ENCODE measurements at regions not wholly inside any gene's neighbourhood (a gene's known extent, or its start where the extent isn't known, plus 50 kb on each side); places are given as distances from the start of the nearest gene placed in this dataset.
"Not testable (repeated sequence)": the region's sequence is repeated elsewhere in the genome, so short reads cannot be mapped to it uniquely, and the experiment has no call there.

DNA sequence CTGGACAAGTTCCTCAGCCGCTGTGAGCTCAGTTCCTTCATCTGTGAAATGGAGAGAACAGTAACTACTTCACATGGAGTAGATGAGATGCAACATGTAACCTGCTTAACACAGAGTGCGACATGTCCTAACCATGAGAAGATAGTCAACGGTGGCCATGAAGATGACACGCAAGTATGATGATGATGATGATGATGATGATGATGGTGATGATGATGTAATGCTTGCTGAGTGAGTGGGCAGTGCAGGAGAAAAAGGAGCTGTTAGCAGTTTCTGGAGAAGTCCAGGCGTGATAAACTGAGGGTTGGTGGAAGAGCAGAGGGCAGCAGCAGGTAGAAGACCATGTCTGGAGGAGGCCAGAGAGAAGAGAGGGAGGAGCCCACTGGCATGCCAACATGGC, 90.8 kb upstream of the CD82 start:
- H3K4me1 ChIP-seq = peaks cover 2% of the 10 kb centered on the region; the same call in 1 of the 3 replicates
- H3K4me2 ChIP-seq = no peak overlapping the region
- no peak overlapping the region for H3K27ac ChIP-seq
- ChIA-PET CTCF (interaction anchor here (0.5 to 1.5 kb wide), 3 partner anchors 12 to 107 kb away, joined by 3 read pairs; no protein-coding TSS in a partner anchor), POLR2A (no interaction called here)
- no peak overlapping the region for H3K4me3 ChIP-seq
- 57% methylated on average over 5 of the region's 5 CpGs for WGBS (ENCODE audit: missing lambda C conversion rate)
- no peak for ATAC-seq
- H3K9me3 ChIP-seq = no peaks in the 10 kb centered on the region
- no peak for DNase-seq (ENCODE audit: low read depth in 1 of 2, low spot score in 1 of 2)
- FAIRE-seq = no peak
- TF ChIP-seq HOXB13 (CRISPR knock-in tag; IDR thresholded peaks at IDR 0.05; ENCODE audit: low read depth) (no peak), MAZ (IDR thresholded peaks at IDR 0.05; ENCODE audit: borderline replicate concordance, low read depth, low read length) (no peak), NFE2L2 (conservative IDR thresholded peaks at IDR 0.05; ENCODE audit: low read length) (no peak), SREBF2 (IDR thresholded peaks at IDR 0.05) (no peak), MAFK (IDR thresholded peaks at IDR 0.05; ENCODE audit: partially characterized antibody) (no peak), CBX8 (IDR thresholded peaks at IDR 0.05) (no peak), CHD2 (IDR thresholded peaks at IDR 0.05; ENCODE audit: low read length, partially characterized antibody) (no peak), EHMT2 (IDR thresholded peaks at IDR 0.05; ENCODE audit: low read depth) (no peak), EHF (CRISPR knock-in tag; IDR thresholded peaks at IDR 0.05) (no peak)
- TF ChIP-seq, protein P1, sequence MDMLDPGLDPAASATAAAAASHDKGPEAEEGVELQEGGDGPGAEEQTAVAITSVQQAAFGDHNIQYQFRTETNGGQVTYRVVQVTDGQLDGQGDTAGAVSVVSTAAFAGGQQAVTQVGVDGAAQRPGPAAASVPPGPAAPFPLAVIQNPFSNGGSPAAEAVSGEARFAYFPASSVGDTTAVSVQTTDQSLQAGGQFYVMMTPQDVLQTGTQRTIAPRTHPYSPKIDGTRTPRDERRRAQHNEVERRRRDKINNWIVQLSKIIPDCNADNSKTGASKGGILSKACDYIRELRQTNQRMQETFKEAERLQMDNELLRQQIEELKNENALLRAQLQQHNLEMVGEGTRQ (IDR thresholded peaks at IDR 0.05) = no peak
- TF ChIP-seq, protein P2, sequence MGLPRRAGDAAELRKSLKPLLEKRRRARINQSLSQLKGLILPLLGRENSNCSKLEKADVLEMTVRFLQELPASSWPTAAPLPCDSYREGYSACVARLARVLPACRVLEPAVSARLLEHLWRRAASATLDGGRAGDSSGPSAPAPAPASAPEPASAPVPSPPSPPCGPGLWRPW (IDR thresholded peaks at IDR 0.05) = no peak

DNA sequence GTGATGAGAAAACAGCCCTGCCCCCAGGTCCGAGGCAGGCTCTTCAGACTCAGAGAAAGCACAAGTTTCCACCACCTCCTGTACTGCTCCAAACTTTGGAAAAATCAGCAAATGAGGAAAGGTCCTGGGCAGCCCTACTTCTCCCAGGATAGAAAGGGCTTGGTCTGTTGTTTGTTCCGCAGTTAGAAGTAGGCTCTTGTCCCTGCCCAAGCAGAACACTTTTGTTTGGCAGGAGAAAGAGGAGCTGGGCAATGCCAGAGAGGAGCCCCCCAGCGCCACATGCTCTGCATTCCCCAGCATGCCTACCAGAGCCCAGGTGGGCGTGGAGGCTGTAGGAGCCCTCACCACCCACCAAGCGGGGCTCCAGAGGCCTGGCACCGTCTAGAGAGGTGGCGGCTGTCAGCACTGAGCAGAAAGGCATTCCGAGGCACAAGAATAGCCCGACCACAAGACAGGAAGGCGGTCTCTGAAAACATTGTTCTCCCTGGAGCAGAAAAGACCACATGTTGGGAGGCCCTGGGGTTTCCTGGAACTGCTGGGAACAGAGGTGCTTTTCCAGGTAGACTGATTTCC, 90.3 kb upstream of the CD82 start:
- Histone ChIP-seq H3K4me2 (no peak overlapping the region), H3K4me3 (no peak overlapping the region), H3K27ac (no peak overlapping the region), H3K4me1 (no peaks in the 10 kb centered on the region), H3K9me3 (no peaks in the 10 kb centered on the region)
- ATAC-seq (no peak), DNase-seq (ENCODE audit: low read depth in 1 of 2, low spot score in 1 of 2) (no peak), FAIRE-seq (no peak)
- no peak for TF ChIP-seq CEBPB (IDR thresholded peaks at IDR 0.05)
- ChIA-PET POLR2A (no interaction called here), CTCF (interaction anchor here (0.5 to 0.8 kb wide), 2 partner anchors 14 to 108 kb away, joined by 3 read pairs; no protein-coding TSS in a partner anchor)
- 41% methylated on average over 4 of the region's 10 CpGs for WGBS (ENCODE audit: missing lambda C conversion rate)

DNA sequence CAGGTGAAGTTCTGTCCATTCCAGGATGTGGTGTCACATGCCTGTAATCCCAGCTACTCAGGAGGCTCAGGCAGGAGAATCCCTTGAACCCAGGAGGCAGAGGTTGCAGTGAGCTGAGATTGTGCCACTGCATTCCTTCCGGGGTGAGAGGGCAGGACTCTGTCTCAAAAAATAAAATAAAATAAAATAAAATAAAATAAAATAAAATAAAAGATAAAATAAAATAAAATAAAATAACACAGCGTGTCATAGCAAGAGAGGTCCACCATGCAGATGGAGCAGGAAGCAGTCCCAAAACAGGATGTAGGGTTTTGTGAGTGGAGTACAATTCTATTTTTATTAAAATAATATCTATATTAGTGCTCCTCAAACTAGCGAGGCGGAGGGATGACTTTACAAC, 83.1 kb upstream of the CD82 start:
- 71% methylated on average over 4 of the region's 4 CpGs for whole genome bisulfite sequencing (ENCODE audit: missing lambda C conversion rate)
- H3K4me2 ChIP-seq; POLR2A ChIA-PET; H3K27ac ChIP-seq; H3K4me1 ChIP-seq; FAIRE-seq; H3K9me3 ChIP-seq; ATAC-seq; DNase-seq (ENCODE audit: low read depth in 1 of 2, low spot score in 1 of 2); H3K4me3 ChIP-seq: not testable (repeated sequence)
- CTCF ChIA-PET = interaction anchor here (1.1 kb wide), 1 partner anchor 95 kb away, joined by 3 read pairs; no protein-coding TSS in a partner anchor

DNA sequence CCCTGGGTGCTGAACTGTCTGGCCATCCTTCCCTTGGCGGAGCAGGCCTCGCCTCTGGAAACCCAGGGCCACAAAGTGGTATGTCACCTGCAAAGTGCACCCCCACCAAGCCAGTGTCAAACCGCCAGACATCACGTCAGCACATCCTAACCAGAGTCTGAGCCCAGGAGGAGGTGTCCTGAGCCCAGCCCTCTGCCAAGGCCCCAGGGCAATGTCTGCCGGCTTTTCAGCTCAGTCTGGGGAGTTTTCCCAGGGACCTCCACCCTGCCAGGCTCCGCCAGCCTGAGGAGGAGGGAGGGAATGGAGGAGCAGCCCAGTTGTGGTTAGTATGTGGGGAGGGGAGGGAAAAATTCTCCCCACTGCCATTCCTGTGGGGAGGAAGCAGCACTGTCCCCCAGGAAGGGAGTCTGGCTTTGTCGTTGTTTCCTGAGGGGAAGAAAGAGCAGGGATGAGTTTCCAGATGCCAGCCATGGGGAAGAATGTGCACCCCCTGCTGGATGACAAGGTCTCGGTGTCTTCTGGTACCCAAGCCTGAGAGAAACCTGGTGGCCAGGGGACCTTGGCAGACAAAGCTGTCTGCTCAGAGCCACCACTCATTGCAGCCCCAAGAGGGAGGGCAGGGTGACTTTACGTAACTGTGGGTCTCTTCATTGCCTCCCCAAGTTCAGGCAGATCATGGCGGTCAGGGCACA, 81.4 kb upstream of the CD82 start:
- no peaks in the 10 kb centered on the region for H3K4me1 ChIP-seq
- no peaks in the 10 kb centered on the region for H3K9me3 ChIP-seq
- POLR2A ChIA-PET = no interaction called here
- CTCF ChIA-PET = interaction anchor here (1.0 to 1.6 kb wide), 3 partner anchors 123 to 199 kb away, joined by 3 to 8 read pairs (median 4); no protein-coding TSS in a partner anchor
- no peak overlapping the region for H3K4me2 ChIP-seq
- H3K27ac ChIP-seq = no peak overlapping the region
- FAIRE-seq = no peak
- DNase-seq (ENCODE audit: low read depth in 1 of 2, low spot score in 1 of 2) = peak; percentile 26 to 38
- TF ChIP-seq, protein P3, sequence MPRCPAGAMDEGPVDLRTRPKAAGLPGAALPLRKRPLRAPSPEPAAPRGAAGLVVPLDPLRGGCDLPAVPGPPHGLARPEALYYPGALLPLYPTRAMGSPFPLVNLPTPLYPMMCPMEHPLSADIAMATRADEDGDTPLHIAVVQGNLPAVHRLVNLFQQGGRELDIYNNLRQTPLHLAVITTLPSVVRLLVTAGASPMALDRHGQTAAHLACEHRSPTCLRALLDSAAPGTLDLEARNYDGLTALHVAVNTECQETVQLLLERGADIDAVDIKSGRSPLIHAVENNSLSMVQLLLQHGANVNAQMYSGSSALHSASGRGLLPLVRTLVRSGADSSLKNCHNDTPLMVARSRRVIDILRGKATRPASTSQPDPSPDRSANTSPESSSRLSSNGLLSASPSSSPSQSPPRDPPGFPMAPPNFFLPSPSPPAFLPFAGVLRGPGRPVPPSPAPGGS (IDR thresholded peaks at IDR 0.05) = no peak
- no peak for TF ChIP-seq KDM1A (IDR thresholded peaks at IDR 0.05; ENCODE audit: low read depth)
- TF ChIP-seq, protein P4, sequence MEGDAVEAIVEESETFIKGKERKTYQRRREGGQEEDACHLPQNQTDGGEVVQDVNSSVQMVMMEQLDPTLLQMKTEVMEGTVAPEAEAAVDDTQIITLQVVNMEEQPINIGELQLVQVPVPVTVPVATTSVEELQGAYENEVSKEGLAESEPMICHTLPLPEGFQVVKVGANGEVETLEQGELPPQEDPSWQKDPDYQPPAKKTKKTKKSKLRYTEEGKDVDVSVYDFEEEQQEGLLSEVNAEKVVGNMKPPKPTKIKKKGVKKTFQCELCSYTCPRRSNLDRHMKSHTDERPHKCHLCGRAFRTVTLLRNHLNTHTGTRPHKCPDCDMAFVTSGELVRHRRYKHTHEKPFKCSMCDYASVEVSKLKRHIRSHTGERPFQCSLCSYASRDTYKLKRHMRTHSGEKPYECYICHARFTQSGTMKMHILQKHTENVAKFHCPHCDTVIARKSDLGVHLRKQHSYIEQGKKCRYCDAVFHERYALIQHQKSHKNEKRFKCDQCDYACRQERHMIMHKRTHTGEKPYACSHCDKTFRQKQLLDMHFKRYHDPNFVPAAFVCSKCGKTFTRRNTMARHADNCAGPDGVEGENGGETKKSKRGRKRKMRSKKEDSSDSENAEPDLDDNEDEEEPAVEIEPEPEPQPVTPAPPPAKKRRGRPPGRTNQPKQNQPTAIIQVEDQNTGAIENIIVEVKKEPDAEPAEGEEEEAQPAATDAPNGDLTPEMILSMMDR (IDR thresholded peaks at IDR 0.05) = peak; percentile 34
- peak; percentile 38; the same call in 2 of the 3 replicates for TF ChIP-seq SMC3 (IDR thresholded peaks at IDR 0.05)
- no peak for TF ChIP-seq PHF8 (IDR thresholded peaks at IDR 0.05; ENCODE audit: borderline replicate concordance, low read depth)
- TF ChIP-seq, protein P5, sequence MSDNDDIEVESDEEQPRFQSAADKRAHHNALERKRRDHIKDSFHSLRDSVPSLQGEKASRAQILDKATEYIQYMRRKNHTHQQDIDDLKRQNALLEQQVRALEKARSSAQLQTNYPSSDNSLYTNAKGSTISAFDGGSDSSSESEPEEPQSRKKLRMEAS (IDR thresholded peaks at IDR 0.05) = no peak
- peak; percentile 34 to 46; a peak in 4 of 5 replicates for TF ChIP-seq RAD21 (conservative IDR thresholded peaks at IDR 0.05 in 1 of 2, IDR thresholded peaks at IDR 0.05 in 1 of 2)
- no peak for TF ChIP-seq POLR2A (IDR thresholded peaks at IDR 0.05; ENCODE audit: low read length)
- no peak for TF ChIP-seq GATA3 (IDR thresholded peaks at IDR 0.05; ENCODE audit: borderline replicate concordance)
- no peak for TF ChIP-seq FOXS1 (CRISPR knock-in tag; IDR thresholded peaks at IDR 0.05)
- TF ChIP-seq TFCP2L1 (CRISPR knock-in tag; IDR thresholded peaks at IDR 0.05) = no peak
- TF ChIP-seq HOXA7 (CRISPR knock-in tag; IDR thresholded peaks at IDR 0.05) = no peak
- TF ChIP-seq FOSB (CRISPR knock-in tag; IDR thresholded peaks at IDR 0.05) = no peak
- no peak overlapping the region for H3K4me3 ChIP-seq
- 62% methylated on average over 9 of the region's 10 CpGs for WGBS (ENCODE audit: missing lambda C conversion rate)
- peak; percentile 64 to 84; a peak in 4 of 6 replicates for ATAC-seq

Measured in A549 (cell line).